GM21367 (cell line): ENCODE measurements at regions not wholly inside any gene's neighbourhood (a gene's known extent, or its start where the extent isn't known, plus 50 kb on each side); places are given as distances from the start of the nearest gene placed in this dataset.
A peak's percentile ranks its signal among the peaks of the same experiment; 100 is the strongest.

Experiments
- ATAC-seq: cut with Tn5 transposase; IDR thresholded peaks from one replicate; pipeline ENCODE4 v1.9.1; 2021; ENCODE audit not compliant: unreplicated experiment

DNA sequence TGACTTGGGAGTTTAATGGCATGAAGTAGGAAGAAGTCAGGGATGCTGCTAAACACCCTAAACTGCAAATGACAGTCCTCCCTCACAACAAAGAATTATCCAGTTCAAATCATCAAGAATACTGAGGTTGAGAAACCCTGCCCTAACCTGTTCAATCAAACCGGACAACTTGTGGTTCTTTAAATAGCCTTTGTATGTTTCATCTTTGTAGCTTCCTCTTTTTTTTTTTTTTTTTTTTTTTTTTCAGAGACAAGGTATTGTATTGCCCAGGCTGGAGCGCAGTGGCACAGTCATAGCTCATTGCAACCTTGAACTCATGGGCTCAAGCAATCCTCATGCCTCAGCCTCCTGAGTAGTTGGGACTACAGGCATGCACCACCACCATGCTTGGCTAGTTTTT lies 52.5 kb upstream of the TTC29 start:
- ATAC-seq: no peak

DNA sequence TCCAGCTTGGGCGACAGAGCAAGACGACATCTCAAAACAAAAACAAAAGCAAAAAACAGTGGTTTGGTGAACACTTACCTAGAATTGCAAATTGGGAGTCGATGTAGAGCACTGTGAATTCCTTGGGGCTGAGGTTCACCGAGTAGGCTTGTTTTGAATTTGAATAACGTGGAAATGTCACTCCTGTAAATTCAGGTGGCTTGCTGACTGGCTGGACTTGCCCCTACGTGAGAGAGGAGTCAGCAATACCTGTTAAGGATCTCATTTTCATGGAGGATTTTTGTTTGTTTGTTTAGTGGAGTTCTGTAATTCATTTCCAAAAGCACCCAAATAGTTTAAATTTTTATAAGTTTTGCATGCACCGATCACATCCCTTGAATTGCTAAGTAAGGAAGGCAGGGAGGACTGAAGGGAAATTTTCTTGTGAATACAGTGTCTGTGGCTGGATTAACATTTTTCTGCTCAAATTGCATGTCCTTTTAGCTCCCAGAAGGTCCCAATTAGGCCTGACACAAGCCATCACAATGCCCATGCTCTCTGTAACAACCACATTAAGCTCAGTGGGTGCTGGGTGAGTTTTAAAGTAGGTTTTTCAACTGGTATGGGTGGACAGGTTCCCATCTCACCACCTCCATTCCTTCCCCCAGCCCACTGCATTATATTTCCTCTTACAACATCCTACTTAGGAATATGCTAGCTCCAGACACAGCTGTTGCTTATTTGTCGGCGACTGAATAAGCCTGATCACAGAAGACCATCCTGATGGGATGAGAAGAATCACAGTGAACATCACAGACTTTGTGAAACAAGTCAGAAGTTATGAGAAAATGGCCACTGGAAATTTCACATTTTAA lies 58.5 kb upstream of the TTC29 start:
- ATAC-seq: no peak

DNA sequence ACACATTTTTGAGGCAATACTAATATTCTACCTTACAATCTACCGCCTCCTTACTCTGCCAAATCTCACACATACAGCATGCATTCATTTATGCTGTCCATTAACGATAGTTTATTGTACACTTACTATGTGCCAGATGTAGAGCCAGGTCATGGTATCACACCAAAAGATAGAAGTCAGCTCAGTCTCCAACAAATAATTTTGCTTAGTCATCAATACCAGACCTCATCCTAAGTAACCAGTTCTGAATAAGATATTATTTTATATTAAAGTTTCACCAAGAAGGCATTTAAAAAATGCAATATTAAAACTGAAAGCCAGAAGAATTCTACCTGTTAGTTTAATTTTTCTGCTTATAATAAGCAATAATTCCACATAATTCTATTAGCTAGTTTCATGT lies 60.6 kb upstream of the TTC29 start:
- ATAC-seq: no peak

DNA sequence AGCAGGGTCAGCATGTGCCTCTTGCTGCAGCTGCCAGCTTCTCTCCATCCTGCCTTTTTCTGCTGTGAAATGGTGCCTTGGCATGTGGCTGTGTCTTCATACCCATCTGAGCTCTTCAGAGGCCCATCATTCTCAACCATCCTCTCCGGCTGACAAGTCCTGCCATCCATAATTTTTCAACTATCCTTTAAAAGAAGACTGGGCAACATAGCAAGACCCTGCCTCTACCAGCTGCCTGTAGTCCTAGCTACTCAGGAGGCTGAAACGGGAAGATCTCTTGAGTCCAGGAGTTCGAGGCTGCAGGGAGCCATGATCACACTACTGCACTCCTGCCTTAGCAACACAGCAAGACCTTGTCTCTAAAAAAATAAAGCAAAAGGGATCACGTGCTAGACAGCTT lies 64.2 kb upstream of the TTC29 start:
- ATAC-seq: no peak

DNA sequence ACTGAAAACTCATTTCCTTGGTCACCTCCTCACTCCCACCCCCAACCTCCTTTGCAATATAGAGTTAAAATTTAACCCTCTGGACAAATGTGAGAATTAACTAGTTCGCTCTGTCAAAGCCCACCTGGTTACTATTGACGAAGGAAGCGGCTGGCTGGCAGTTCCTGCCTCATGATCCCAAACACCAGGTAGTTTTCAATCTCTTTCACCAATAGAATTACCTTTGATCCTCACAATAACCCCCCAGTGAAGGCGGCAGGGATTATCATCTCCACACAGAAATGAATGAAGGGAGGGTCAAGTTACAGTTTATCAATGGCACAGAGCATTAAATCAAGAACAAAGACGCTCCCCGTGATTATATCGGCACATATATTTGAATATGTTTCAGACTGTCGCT lies 65.7 kb upstream of the TTC29 start:
- ATAC-seq: no peak

DNA sequence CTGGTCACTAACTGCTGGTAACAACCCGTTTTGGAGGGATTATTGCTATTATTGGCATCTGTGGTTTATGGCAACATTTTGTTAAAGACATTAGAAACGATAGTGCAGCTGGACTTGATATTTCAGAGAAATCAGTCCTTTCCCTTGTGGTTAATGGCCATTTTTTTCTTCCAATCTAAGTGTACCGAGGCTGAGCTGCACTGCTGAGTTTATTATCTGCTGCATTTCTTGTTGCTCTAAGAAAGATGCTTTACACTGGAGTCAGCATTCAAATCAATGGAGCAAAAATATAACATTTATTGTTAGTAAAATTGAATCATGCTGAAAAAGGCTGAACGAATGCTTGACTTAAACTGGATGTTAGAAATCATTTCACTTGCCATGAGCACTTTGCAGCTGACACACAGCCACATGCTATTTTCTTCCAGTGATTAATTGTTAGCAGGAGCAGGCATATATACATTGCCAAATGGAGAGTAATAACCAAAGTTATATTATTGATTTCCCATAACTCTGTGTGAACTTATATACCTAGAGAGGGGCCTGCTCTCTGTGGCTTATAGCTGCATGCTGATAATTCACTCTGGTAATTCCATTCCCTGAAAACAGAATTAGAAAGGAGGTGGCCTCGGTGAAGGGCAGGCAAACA lies 66.5 kb upstream of the TTC29 start:
- ATAC-seq: no peak

DNA sequence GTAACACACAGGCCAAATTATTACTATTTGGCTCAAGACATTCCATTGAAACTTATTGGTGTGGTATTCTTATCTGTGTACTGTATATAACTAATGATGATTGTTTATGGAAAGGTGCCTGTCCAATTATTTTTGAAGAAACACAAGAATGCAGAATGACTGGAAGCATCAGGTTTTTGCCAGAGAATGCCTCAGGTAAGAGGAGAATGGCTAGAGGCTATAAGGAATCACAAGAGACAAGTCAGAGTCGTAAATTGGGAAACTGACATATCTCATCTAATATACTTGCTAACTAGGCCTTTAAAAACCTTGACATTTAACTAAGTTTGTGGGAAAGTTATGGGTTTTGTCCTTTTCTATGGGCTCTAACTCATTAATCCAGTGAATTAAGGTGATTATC lies 69.3 kb upstream of the TTC29 start:
- no peak for ATAC-seq

DNA sequence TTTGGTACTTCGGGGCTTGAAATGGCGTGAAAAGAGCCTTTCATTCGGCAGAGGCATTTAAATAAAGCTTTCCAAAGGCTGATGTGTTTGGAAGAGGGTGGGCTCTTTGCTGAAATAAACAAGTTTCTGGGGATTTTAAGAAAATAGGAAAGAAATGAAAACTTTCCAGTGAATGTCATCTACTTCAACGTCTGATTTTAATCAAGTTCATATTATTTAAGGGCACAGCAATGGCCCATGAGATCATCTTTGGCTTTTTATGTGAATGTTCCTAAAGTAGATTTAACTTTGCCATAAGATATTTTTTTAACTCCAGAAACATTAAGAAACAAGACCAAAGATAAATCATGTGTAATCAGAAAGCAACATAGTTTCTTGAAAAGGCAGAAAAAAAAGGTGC lies 69.8 kb upstream of the TTC29 start:
- no peak for ATAC-seq

DNA sequence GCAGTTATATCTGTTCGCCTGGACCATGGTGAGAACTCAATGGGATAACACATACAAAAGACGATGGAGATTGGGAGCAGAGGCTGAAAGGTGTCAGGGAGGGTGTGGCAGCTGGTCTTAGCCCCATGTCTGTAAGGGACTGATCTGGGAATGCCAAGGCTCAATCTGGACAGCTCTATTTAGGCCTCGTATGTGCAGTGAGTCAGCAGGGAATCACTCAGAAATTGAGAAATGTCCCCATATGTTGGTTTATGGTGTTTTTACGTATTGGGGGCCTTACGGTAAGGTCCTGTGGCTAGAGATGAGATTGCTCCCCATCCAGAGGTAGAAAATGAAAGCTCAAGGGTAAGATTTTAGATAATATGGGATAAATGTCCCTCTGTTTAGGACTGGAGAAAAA lies 71.4 kb upstream of the TTC29 start:
- ATAC-seq: no peak

DNA sequence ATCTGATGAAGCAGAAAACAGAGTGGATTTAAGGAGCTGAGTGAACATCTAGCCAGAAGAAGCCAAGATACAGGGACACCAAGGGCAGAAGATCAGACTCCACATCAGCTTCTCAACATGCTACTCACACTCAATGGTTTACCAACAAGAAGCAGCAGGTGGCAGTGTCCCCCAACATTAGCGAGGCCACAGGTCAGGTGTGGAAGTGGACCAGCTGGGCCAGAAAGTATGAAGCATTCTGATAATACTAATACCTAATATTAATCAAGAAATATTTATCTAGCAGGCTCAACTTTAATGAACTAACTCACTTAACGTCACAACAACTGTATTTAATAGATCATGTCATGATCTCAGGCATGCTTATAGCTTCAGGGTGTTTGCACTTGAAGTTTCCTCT lies 73.4 kb upstream of the TTC29 start:
- peak; percentile 95 for ATAC-seq

DNA sequence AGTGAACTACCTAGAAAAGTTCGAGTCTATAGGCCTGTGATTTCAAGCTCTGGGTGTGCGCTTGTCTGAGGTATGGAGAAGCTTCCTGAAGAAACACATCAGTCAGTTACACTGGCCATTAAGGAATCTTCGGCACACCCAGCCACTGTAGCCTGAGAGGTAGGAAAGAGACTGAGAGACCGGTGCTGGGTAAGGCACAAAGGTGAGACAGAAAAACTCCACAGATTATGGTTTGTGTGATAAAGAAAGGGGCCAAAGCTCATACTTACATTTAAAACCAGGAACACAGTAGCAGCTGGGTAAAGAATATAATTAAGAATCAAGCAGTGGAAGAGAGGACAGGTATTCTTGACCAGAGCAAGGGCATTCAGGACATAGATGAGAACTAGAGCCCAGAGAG lies 74.8 kb upstream of the TTC29 start:
- ATAC-seq: no peak

DNA sequence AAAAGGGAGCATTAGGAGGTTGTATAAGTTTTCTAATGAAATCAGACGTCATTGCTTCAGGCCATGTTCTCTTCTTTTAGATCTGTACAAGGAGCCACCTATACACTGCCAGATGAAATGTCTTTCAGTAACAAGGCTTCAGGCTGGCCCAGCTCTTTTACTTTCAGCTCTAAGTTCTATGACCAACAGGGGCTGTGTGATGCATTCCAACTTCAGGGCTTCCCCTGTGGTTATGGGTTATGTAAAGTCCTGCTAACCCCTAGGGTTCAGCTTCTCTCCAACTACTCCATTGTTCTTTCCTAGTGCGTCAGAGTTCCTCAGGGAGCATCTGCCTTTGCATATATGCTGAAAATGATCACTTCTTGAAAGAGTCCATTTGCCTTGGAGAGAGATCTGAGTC lies 79.4 kb upstream of the TTC29 start:
- ATAC-seq: no peak

DNA sequence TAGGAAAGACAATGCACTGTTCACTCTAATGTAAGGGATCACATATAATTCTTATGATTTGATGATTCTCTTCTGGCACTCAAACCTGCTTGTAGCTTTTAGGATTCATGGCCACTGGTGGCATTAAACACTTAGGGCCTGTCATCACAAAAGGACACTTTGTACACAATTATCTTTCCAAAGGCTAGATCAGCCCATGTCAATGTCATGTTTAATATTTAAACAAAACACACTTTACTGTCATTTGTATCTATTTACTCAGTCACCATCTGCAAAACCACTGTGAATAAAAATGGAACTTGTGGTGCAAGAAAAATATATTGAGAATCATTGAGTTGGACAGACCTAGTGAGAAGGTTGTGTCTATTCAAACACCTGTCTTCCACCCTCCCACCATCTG lies 83.6 kb upstream of the TTC29 start:
- no peak for ATAC-seq

DNA sequence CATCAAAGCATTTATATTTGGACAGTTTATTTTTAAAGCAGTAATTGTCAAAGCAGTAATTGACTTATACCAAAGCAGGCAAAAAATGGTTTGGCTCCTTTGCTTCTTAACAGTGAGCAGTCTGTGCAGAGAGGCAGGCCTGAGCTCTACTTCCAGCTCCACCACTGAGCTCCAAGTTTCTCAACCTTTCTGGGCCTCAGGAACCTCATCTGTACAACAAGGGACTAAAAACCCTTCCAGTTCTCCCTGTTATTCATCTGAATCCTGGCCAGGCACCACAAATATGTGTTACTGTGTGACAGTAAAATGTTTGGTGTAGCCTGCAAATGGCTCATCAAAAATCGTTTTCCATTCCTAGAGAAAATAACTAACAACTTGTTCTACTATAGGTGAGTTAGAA lies 88.7 kb upstream of the TTC29 start:
- ATAC-seq: no peak

DNA sequence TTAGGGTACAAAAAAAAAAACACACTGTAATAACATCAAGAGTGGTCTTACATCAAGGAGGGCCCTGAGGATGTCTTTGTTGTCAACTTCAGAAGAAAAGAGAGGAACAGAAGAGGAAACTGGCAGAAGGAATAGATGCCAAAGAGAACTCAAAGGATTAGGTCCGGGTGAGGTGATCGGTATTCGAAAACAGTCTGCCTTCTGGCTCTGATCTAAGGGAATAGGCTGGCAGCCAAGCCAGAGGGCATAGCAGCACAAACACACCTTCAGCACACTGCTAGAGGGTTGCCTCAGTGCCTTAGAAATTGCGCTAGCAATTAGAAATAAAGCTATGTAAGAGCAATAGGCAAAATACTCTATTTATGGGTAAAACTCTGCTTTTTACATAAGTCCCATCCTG lies 91.4 kb upstream of the TTC29 start:
- ATAC-seq: no peak

DNA sequence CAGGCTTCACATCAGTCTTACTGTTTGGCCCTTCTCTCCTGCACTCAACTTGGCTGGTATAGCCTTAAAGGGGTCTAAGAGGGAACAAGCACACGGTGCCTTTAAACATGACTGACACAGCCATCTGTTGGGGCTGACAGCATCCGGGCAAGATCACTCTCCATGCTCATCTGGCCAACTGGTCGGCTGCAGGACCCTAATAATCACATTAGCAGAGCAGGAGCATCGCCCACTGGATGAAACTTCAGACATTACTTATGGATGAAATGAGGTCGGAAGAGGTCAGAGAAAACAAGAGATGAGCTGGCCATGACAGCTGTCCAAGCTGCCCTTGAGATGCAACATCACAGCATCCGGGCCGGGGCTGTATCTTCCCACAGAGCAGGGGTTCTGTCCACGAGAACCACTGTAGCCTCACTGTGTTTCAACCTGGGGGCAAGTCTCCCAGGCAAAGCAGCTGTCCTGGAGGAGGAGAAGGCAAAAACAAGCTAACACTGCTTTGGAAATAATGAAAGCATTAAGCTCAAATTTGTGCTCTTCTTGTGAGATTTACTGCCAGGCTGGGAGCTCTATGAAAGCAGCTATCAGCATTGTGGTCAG lies 94.4 kb upstream of the TTC29 start:
- ATAC-seq: no peak

DNA sequence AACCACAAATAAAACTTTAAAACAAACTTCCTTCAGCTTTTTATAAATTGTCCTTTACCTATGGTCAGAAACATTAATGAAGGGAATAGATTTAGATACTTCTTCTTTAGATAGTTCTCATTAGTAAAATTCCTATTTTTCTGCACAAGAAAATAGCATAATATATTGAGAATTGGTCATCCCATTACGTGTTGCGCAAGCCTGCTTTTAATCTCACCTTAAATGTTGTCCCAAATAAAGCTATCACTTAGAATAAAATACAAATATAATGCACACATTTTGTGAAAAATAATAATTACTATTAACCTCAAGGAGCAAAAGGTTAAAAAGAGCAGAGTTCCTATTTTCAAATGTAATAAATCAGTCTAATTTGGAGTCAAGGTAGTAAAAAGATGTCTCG lies 95.2 kb upstream of the TTC29 start:
- ATAC-seq: no peak

DNA sequence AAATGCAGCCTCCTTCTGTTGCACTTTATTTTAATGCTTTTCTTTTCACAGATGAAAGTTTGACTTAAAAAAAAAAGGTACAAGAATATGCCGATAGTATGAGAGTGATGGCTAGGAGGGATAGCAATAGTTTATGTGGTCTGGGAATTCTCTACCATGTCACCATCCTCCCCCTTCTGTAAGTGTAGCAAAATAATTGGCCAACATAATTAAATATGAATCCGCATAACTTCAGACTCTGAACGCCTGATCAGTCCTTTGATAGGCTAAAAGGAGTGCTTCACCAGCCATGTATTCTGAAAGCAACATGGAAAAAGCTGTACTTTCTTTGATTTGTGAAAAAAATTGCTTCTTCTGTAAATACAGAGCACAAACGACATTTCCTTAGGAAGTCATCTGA lies 95.7 kb upstream of the TTC29 start:
- no peak for ATAC-seq

DNA sequence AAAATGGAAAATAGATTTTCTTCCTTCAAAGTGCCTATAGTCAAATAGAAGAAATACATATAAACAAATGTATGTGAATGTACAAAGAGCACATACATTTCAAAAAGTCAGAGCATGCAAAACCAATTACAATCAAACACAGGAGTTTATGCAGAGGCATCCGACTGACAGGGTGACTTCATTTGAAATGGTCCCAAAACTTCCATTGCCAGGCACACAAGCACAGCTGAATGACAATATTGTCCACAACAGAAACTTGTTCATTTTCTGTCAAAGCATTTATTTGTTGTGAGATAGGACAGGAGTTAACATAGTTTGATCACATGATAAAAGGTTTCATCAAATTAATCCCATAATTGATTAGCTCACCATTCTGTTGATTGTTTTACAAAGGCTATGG lies 96.4 kb upstream of the TTC29 start:
- no peak for ATAC-seq

DNA sequence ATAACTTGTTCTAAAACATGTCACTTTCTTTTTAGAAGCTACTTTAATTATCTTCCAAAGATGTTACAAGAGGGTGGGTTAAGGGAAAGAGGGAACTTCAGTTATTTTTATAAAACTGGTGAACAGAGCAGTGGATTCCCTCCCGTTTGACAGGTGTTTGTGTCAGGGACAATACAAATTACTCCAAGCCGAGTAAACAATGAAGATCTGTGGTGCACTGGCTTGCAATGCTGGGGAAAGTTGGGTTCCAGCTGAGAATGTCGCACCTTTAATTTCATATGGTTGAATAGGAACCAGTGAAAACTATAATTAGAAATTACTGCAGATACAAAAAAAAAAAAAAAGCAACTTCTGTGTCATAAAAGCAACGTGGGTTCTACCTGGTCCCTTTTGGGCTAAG lies 98.6 kb upstream of the TTC29 start:
- ATAC-seq: no peak

DNA sequence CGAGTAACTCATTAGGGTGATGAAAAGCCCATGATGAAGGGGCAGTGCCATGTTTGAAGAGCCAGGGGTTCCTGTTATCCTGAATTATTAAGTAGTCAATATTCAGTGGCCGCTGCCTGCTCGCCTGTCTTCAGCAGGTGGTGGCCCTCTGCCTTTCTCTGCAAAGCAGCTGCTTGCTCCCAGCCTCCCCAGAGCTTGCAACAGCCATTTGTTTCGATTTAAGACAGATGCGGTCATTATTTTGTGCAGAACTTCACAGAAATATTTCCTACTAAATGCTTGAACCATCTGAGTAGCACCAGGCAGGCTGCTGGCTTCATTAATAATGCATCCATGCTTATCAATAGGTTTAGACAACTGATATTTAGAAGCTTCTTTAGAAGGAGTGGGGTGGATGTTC lies 104.3 kb upstream of the TTC29 start:
- ATAC-seq: no peak

DNA sequence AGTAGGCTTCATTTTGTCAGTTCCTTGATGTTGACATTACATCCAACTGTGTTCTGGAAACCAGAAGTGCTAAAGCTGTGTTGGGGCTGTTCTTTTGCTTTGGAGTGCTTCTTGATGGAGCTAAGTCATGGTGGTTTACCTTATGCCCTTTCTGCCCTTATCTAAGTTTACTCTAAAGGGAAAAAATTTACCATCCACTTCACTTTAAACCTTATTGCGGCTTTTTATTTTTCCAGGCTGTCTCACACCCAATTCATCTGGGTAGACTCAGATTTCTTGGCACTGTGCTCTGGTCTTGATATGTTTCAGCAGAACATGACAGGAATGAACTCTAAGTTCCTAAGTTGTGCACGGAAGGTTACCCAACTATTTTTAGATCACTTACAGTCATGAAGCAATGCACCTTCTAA lies 104.7 kb upstream of the TTC29 start:
- no peak for ATAC-seq
